Mesothelial cell of epicardium (in vitro differentiated cells): ENCODE measurements at regions not wholly inside any gene's neighbourhood (a gene's known extent, or its start where the extent isn't known, plus 50 kb on each side); places are given as distances from the start of the nearest gene placed in this dataset.

Experiments
- DNase-seq, 2 experiments: peaks; one replicate each; pipeline ENCODE4 v3.0.0; 2021; ENCODE audit warnings: low spot score in 2 of 2; ENCODE audit not compliant: unreplicated experiment in 2 of 2
- H3K27ac Mint-ChIP-seq: 2 replicates; pipeline ENCODE4 v1.8.0; 2021; ENCODE audit warnings: mixed read lengths
- H3K27me3 Mint-ChIP-seq: 2 replicates; pipeline ENCODE4 v1.8.0; 2021; ENCODE audit warnings: low read depth, mixed read lengths
- H3K36me3 Mint-ChIP-seq: 2 replicates; pipeline ENCODE4 v1.8.0; 2021; ENCODE audit warnings: mixed read lengths
- H3K4me1 Mint-ChIP-seq: 2 replicates; pipeline ENCODE4 v1.8.0; 2021; ENCODE audit warnings: mixed read lengths
- H3K4me3 Mint-ChIP-seq: 2 replicates; pipeline ENCODE4 v1.8.0; 2021; ENCODE audit warnings: mild to moderate bottlenecking, moderate library complexity, mixed read lengths
- H3K9me3 Mint-ChIP-seq: 2 replicates; pipeline ENCODE4 v1.8.0; 2021; ENCODE audit warnings: mixed read lengths
- TF ChIP-seq, protein P1 (sequence below): fragments of 200-600 bp; sonication (generic); IDR thresholded peaks from one replicate; pipeline ENCODE4 v1.5.0; 2021; ENCODE audit warnings: antibody characterized with exemption; ENCODE audit not compliant: unreplicated experiment

GRCh38 chr7:115883629-115884028 lies 146.9 kb downstream of the TFEC start:
- no peak overlapping the region for H3K4me3 Mint-ChIP-seq
- H3K27me3 Mint-ChIP-seq, result no peaks in the 10 kb centered on the region
- TF ChIP-seq, protein P1, sequence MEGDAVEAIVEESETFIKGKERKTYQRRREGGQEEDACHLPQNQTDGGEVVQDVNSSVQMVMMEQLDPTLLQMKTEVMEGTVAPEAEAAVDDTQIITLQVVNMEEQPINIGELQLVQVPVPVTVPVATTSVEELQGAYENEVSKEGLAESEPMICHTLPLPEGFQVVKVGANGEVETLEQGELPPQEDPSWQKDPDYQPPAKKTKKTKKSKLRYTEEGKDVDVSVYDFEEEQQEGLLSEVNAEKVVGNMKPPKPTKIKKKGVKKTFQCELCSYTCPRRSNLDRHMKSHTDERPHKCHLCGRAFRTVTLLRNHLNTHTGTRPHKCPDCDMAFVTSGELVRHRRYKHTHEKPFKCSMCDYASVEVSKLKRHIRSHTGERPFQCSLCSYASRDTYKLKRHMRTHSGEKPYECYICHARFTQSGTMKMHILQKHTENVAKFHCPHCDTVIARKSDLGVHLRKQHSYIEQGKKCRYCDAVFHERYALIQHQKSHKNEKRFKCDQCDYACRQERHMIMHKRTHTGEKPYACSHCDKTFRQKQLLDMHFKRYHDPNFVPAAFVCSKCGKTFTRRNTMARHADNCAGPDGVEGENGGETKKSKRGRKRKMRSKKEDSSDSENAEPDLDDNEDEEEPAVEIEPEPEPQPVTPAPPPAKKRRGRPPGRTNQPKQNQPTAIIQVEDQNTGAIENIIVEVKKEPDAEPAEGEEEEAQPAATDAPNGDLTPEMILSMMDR, result no peak
- DNase-seq, result no peak
- H3K36me3 Mint-ChIP-seq, result no peaks in the 10 kb centered on the region
- peaks cover 4% of the 10 kb centered on the region for H3K9me3 Mint-ChIP-seq
- H3K27ac Mint-ChIP-seq, result no peak overlapping the region
- peaks cover 6% of the 10 kb centered on the region for H3K4me1 Mint-ChIP-seq

GRCh38 chr7:115881476-115881875 lies 149.1 kb downstream of the TFEC start:
- H3K4me1 Mint-ChIP-seq, result peaks cover 11% of the 10 kb centered on the region
- TF ChIP-seq, protein P1, result no peak
- H3K27ac Mint-ChIP-seq, result no peak overlapping the region
- no peak overlapping the region for H3K4me3 Mint-ChIP-seq
- H3K9me3 Mint-ChIP-seq, result no peaks in the 10 kb centered on the region
- no peaks in the 10 kb centered on the region for H3K27me3 Mint-ChIP-seq
- no peak for DNase-seq
- no peaks in the 10 kb centered on the region for H3K36me3 Mint-ChIP-seq

DNA sequence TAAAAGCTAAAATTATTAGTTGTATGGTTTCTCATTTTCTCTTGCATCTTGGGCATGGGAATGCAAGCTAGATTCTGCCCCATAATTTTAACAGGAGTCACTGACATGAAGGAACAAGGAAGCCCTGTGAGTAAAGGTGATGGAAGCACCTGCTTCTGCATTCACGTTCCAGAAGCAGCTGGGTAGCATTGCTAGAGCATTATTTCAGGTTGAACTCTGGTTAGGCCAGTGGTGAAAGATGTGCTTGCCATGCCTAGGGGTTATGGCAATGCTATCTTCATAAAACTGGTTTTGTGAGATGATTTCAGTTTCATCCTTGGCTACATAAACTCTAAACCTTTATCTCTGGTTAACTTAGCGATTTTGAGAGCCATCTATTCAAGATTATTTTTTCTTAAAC lies 151.4 kb downstream of the TFEC start:
- Mint-ChIP-seq H3K27me3 (no peaks in the 10 kb centered on the region), H3K4me1 (peaks cover 11% of the 10 kb centered on the region), H3K9me3 (no peaks in the 10 kb centered on the region), H3K36me3 (no peaks in the 10 kb centered on the region), H3K4me3 (no peak overlapping the region), H3K27ac (no peak overlapping the region)
- no peak for DNase-seq
- TF ChIP-seq, protein P1, result no peak

- TF ChIP-seq, protein P1, result no peak
- Mint-ChIP-seq H3K9me3 (peaks cover 9% of the 10 kb centered on the region), H3K27ac (peak overlapping the region; percentile 44), H3K27me3 (no peaks in the 10 kb centered on the region), H3K36me3 (no peaks in the 10 kb centered on the region), H3K4me1 (peaks cover 40% of the 10 kb centered on the region), H3K4me3 (no peak overlapping the region)
- no peak for DNase-seq
These were observed 160.8 kb downstream of the TFEC start for GRCh38 chr7:115869801-115870200.

DNA sequence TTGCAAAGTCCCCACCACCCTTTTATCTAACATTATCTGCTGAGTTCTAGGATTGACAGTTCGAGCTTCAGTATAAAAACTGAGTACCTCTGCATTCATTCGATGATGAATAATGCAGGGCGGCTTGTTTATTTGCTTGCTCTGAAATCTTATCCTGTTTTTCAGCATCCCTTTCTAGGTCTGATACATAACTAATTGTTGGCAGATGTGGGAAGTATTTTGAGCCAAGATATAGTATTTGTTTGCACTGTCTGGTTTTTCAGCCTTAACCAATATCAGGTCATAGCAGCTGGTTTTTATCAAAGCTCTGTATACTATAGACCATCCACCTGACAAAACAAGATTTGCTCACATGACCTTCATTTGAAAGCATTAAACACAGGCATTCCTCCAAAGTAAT lies 161.4 kb downstream of the TFEC start:
- Mint-ChIP-seq H3K9me3 (peaks cover 9% of the 10 kb centered on the region), H3K27ac (peak overlapping the region; percentile 10), H3K4me3 (no peak overlapping the region), H3K4me1 (peaks cover 40% of the 10 kb centered on the region), H3K27me3 (no peaks in the 10 kb centered on the region), H3K36me3 (no peaks in the 10 kb centered on the region)
- DNase-seq, result no peak
- TF ChIP-seq, protein P1, result no peak

DNA sequence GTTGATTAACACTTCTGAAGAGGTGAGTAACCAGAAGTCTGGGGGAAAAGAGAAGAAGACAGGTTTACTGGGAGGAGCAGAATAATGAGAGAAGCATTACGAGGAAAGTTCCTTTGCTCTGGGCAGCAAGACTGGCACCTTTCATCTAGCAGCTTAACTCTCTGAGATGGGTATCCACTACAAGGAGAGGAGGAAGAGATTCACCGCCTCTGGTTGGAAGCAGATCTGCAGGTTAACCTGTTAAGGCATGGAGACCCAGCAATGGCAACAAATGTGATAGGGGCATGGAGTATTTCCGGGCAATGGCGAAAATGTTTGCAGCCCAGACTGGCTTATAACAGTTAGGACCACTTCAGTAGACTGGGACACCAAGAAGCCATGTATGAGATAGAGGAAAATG lies 162.2 kb downstream of the TFEC start:
- no peaks in the 10 kb centered on the region for H3K27me3 Mint-ChIP-seq
- no peaks in the 10 kb centered on the region for H3K36me3 Mint-ChIP-seq
- TF ChIP-seq, protein P1, result no peak
- DNase-seq, result no peak
- no peak overlapping the region for H3K4me3 Mint-ChIP-seq
- H3K9me3 Mint-ChIP-seq, result peaks cover 14% of the 10 kb centered on the region
- H3K27ac Mint-ChIP-seq, result peak overlapping the region; percentile 27
- H3K4me1 Mint-ChIP-seq, result peaks cover 40% of the 10 kb centered on the region
